OCI-LY3 (cell line): ENCODE measurements at regions not wholly inside any gene's neighbourhood (a gene's known extent, or its start where the extent isn't known, plus 50 kb on each side); places are given as distances from the start of the nearest gene placed in this dataset.

ENCODE experiments used
- H2AFZ ChIP-seq: fragments of 200-600, 300-600 bp; shearing (Covaris generic); 2 replicates; pipeline ENCODE4 v1.6.0; 2014; ENCODE audit warnings: antibody characterized with exemption, low read depth, low read length
- H3K27ac ChIP-seq: fragments of 200-600, 300-600 bp; sonication (generic); 2 replicates; pipeline ENCODE4 v1.5.1; 2014; ENCODE audit warnings: mild to moderate bottlenecking, low read length, moderate library complexity, mixed read lengths
- H3K27me3 ChIP-seq: fragments of 200-600, 300-600 bp; sonication (generic); 2 replicates; pipeline ENCODE4 v1.6.1; 2014; ENCODE audit warnings: low read depth, low read length, mixed read lengths
- H3K36me3 ChIP-seq: fragments of 200-600, 300-600 bp; sonication (generic); replicated peaks from 2 replicates; pipeline ENCODE3; 2014; ENCODE audit warnings: low read depth, low read length, mixed read lengths
- H3K4me1 ChIP-seq: fragments of 300-600, 200-600 bp; sonication (generic); 2 replicates; pipeline ENCODE4 v1.6.1; 2014; ENCODE audit warnings: low read length, mixed read lengths
- H3K4me2 ChIP-seq: fragments of 200-600, 300-600 bp; sonication (generic); 2 replicates; pipeline ENCODE4 v1.6.1; 2014; ENCODE audit warnings: low read length, mixed read lengths
- H3K4me3 ChIP-seq: fragments of 300-600, 200-600 bp; sonication (generic); 2 replicates; pipeline ENCODE4 v1.5.1; 2014; ENCODE audit warnings: antibody characterized with exemption, mild to moderate bottlenecking, low read length, moderate library complexity
- H3K79me2 ChIP-seq: fragments of 300-600, 200-600 bp; shearing (Covaris generic); 2 replicates; pipeline ENCODE4 v1.6.1; 2014; ENCODE audit warnings: mild to moderate bottlenecking, low read length, mixed read lengths
- H3K9ac ChIP-seq: fragments of 300-600, 200-600 bp; shearing (Covaris generic); 2 replicates; pipeline ENCODE4 v1.6.0; 2014; ENCODE audit warnings: mild to moderate bottlenecking, low read length, moderate library complexity
- H3K9me3 ChIP-seq: fragments of 200-600, 300-600 bp; shearing (Covaris generic); 2 replicates; pipeline ENCODE4 v1.6.1; 2014; ENCODE audit warnings: low read length, mixed read lengths; ENCODE audit not compliant: insufficient read depth
- H4K20me1 ChIP-seq: fragments of 200-600, 300-600 bp; sonication (generic); 2 replicates; pipeline ENCODE4 v1.6.1; 2016; ENCODE audit warnings: low read length, mixed read lengths; ENCODE audit not compliant: insufficient read depth
- CTCF ChIP-seq: fragments of 200-600, 300-600 bp; sonication (generic); IDR thresholded peaks from 2 replicates; pipeline ENCODE4 v1.5.1; 2014; ENCODE audit warnings: antibody characterized with exemption, low read length, low read depth
- EZH2phosphoT487 ChIP-seq: fragments of 200-600 bp; shearing (Covaris generic); IDR thresholded peaks from 2 replicates; pipeline ENCODE4 v1.6.1; 2018; ENCODE audit warnings: antibody characterized with exemption, mixed run types, low read depth

GRCh38 chr10:78263521-78263988 is 229.9 kb downstream of the RPS24 start:
- Histone ChIP-seq H3K79me2 (no peaks in the 10 kb centered on the region), H2AFZ (no peak overlapping the region), H3K4me1 (no peaks in the 10 kb centered on the region), H3K27ac (no peak overlapping the region), H3K4me3 (no peak overlapping the region), H3K4me2 (no peak overlapping the region), H3K36me3 (no peaks in the 10 kb centered on the region), H4K20me1 (no peaks in the 10 kb centered on the region), H3K9me3 (no peaks in the 10 kb centered on the region), H3K9ac (no peak overlapping the region), H3K27me3 (no peaks in the 10 kb centered on the region)
- TF ChIP-seq EZH2phosphoT487, result no peak

DNA sequence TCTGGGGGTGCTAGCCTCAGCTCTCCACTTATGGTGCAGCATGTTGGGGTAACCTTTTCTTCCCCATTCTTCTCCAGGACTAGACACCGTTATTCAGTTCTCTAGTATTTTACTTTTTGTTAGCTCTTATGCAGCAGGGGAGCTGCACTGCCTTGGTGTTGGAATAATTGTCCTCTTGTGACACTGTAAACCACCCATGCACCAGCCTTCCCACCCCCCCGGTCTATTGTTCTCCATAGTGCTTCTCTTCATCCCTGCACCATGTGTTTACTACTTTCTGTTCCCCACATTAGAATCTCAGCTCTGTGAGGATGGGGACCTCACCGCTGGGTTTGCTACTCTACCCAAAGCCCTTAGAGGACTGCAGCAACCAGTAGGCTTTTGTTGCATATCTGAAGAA is 230.7 kb downstream of the RPS24 start:
- no peak overlapping the region for H2AFZ ChIP-seq
- H3K9me3 ChIP-seq, result no peaks in the 10 kb centered on the region
- H4K20me1 ChIP-seq, result no peaks in the 10 kb centered on the region
- no peaks in the 10 kb centered on the region for H3K79me2 ChIP-seq
- H3K27ac ChIP-seq, result no peak overlapping the region
- H3K4me1 ChIP-seq, result no peaks in the 10 kb centered on the region
- H3K9ac ChIP-seq, result no peak overlapping the region
- H3K4me3 ChIP-seq, result no peak overlapping the region
- TF ChIP-seq EZH2phosphoT487, result no peak
- no peak for TF ChIP-seq CTCF
- no peak overlapping the region for H3K4me2 ChIP-seq
- H3K36me3 ChIP-seq, result no peaks in the 10 kb centered on the region
- H3K27me3 ChIP-seq, result no peaks in the 10 kb centered on the region

GRCh38 chr10:78266741-78267469 is 233.2 kb downstream of the RPS24 start:
- Histone ChIP-seq H3K79me2 (no peaks in the 10 kb centered on the region), H3K4me1 (no peaks in the 10 kb centered on the region), H3K27me3 (no peaks in the 10 kb centered on the region), H3K9me3 (no peaks in the 10 kb centered on the region), H3K4me2 (no peak overlapping the region), H3K27ac (no peak overlapping the region), H2AFZ (no peak overlapping the region), H3K9ac (no peak overlapping the region), H3K36me3 (no peaks in the 10 kb centered on the region), H4K20me1 (no peaks in the 10 kb centered on the region), H3K4me3 (no peak overlapping the region)
- TF ChIP-seq CTCF (no peak), EZH2phosphoT487 (no peak)

DNA sequence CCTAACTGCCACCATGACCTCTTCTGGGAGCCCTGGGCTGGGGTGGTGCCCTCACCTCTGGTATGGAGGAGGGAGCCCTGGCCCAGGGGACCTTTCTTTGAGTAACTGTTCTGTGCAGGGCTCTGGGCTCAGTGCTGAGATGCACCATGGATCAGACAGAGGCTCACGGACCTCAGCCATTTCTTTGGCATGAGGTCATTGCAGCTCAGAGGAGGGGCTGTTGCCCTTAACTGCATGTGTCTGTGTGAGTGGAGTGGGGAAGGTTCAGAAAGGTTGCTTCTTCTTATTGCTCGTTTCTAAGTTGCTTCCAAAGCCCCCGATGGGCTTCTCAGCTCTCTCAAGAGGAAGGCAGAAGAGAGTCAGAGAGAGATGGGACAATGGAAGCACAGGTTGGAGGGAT is 233.9 kb downstream of the RPS24 start:
- Histone ChIP-seq H3K27me3 (no peaks in the 10 kb centered on the region), H3K4me1 (no peaks in the 10 kb centered on the region), H3K27ac (no peak overlapping the region), H3K9ac (no peak overlapping the region), H2AFZ (no peak overlapping the region), H3K9me3 (no peaks in the 10 kb centered on the region), H4K20me1 (no peaks in the 10 kb centered on the region), H3K4me2 (no peak overlapping the region), H3K4me3 (no peak overlapping the region), H3K36me3 (no peaks in the 10 kb centered on the region), H3K79me2 (no peaks in the 10 kb centered on the region)
- no peak for TF ChIP-seq CTCF
- no peak for TF ChIP-seq EZH2phosphoT487
